GM12864 (cell line): ENCODE measurements at regions not wholly inside any gene's neighbourhood (a gene's known extent, or its start where the extent isn't known, plus 50 kb on each side); places are given as distances from the start of the nearest gene placed in this dataset.
"Not testable (repeated sequence)": the region's sequence is repeated elsewhere in the genome, so short reads cannot be mapped to it uniquely, and the experiment has no call there.

Source experiments
- DNase-seq: peaks from one replicate; pipeline ENCODE4 v3.0.0-alpha.2; 2011; ENCODE audit warnings: low read depth
- H3K4me3 ChIP-seq: 2 replicates; pipeline ENCODE4 v1.5.1; 2011; ENCODE audit warnings: mild to moderate bottlenecking, low read depth, low read length, control low read depth
- TF ChIP-seq, protein P1 (sequence below): IDR thresholded peaks from 2 replicates; pipeline ENCODE4 v1.5.1; 2011; ENCODE audit warnings: low read depth, mild to moderate bottlenecking, moderate library complexity, low read length, control low read depth, inconsistent platforms; ENCODE audit errors: missing control alignments

DNA sequence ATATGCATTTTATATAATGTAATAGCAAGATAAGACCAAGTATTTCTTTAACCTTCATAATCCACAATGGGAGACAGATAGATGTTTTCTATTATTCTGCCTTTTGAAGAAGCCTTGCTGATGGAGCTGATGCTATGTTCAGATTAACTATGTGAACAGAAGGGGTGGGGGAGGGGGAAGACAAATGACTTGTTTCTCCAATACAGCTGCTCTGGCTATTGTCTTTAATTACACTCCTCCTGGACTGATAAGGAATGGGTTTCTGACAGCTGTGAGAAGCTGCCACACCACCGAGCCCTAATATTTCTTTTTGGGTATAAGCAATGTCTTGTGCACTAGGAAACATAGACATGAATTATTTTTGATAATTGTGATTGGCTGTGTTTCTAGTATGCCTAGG, 62.0 kb downstream of the CAVIN4 start:
- TF ChIP-seq, protein P1, sequence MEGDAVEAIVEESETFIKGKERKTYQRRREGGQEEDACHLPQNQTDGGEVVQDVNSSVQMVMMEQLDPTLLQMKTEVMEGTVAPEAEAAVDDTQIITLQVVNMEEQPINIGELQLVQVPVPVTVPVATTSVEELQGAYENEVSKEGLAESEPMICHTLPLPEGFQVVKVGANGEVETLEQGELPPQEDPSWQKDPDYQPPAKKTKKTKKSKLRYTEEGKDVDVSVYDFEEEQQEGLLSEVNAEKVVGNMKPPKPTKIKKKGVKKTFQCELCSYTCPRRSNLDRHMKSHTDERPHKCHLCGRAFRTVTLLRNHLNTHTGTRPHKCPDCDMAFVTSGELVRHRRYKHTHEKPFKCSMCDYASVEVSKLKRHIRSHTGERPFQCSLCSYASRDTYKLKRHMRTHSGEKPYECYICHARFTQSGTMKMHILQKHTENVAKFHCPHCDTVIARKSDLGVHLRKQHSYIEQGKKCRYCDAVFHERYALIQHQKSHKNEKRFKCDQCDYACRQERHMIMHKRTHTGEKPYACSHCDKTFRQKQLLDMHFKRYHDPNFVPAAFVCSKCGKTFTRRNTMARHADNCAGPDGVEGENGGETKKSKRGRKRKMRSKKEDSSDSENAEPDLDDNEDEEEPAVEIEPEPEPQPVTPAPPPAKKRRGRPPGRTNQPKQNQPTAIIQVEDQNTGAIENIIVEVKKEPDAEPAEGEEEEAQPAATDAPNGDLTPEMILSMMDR: no peak
- no peak for DNase-seq
- H3K4me3 ChIP-seq: no peak overlapping the region

DNA sequence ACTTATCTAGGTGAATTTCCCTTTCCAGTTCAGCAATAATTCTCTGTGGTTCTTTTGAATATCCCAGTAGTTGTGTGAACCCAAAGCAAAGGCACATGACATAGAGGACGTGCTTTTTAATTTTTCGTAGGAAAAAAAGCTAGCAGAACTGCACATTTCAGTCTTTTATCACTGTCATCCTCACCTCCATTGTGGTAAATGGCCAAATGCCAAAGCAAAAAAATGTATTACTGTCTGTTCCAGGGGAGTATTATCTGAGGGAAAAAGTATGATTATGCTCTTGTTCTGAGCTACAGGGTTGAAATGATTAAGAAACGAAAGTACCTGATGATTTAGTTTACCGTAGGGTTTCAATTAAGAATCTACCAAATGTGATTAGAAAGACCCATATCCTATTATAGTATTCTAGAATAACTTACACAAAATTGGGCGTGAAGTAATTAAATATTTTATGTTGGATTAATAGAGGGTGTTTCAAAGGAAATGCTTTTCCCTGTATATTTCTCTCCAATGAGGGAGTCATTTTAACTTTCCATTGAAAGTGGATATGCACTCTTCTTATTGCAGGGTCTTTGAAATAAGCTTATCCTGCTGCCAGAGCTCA, 62.7 kb downstream of the CAVIN4 start:
- DNase-seq: no peak
- TF ChIP-seq, protein P1: no peak

DNA sequence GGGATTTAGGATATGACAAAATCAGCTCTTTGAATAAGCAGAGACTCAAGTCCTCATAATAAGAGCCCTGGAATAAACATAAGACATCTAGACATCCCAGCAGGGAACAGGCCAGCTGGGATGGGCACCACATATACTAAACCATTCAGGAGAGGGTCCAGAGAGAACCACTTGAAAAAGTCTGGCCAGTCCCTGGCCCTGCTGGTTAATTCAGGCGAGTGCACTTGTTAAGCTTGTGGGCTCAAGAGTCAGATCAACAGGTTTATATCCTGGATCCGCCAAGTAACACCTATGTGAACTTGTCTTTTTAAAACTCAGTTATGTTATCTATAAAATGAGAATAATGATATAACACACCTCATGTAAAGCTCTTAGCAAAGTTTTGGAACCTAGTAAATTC, 63.3 kb downstream of the CAVIN4 start:
- TF ChIP-seq, protein P1: no peak
- no peak for DNase-seq
- no peak overlapping the region for H3K4me3 ChIP-seq

More for the DNA sequence above, 62.7 kb downstream of the CAVIN4 start:
- no peak overlapping the region for H3K4me3 ChIP-seq

DNA sequence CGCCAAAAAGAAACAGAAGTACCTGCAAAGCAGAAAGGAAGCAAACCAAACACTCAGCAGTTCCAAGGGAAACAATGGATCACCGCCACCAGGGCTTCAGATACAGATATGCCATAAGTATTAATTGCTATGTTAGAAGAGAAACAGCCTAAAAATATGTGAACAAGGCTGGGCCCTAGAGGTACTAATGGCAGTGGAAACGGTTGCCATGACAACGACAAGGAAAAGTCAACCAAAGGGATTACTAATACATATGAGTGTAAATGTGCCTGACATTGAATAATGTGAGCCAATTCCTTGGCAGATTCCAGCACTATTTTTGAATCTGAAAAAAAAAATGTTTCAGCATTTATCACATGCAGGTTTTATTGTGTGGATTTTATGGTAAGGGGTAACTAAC, 75.0 kb downstream of the CAVIN4 start:
- TF ChIP-seq, protein P1: no peak
- no peak overlapping the region for H3K4me3 ChIP-seq
- DNase-seq: no peak

DNA sequence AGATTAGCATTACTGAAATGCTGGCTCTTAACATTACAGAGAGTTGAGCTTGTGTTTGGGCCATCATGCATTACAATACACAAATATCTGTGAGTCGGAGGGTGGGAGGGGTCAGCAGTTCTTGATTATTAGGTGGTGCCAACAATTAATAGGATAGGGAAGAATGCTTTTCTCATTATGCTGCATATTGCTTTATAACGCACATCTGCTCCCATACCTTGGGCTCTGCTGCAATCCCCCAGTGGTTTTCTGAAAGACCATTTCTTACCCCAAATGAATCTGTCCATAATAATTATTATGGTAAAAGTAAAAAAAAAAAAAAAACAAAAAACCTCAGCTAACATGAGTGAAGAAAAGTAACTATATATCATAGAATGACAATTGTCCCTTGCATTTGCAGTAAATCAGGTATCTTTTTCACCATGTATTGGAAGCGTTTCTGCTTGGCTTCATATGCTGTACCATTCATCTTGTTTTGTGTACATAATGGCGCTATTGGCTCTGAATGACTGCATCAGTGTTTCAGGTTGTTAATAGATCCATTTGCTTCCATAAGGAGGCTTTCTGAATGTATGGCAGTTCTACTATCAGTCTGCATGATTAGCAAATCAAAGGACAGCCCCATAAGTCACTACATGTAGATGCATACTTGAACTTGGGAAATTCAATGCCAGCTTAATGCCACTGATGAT, 75.9 kb downstream of the CAVIN4 start:
- no peak overlapping the region for H3K4me3 ChIP-seq
- DNase-seq: no peak
- TF ChIP-seq, protein P1: no peak

DNA sequence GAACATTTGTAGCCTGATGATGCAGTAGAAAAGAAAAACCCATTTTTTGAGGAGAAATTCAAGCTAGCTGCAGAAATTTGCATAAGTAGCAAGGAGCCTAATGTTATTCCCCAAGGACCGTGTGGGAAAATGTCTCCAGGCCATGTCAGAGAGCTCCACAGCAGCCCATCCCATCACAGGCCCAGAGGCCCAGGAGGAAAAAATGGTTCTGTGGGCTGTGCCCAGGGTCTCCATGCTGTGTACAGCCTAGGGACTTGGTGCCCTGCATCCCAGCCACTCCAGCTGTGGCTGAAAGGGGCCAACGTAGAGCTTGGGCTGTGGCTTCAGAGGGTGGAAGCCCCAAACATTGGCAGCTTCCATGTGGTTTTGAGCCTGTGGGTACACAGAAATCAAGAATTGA, 79.0 kb downstream of the CAVIN4 start:
- DNase-seq, H3K4me3 ChIP-seq: not testable (repeated sequence)

DNA sequence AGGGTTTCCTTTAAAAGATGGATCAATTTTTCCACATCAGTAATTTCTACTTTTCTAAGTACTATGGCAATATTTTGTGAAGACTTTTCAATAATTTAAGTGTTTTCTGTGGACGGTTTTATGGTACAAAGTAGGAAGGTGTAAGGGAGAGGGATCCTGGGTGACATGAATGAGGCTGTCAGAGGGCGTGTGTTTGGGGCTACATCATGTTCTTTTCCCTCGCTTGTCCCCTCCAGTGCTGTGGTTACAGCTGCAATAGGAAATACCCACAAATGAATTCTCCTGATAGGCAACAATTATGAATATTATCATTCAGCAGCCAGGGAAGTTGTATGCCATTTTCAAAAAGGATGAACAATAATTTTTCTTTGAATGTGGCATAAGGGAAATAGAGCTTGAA, 83.8 kb downstream of the CAVIN4 start:
- no peak for DNase-seq
- H3K4me3 ChIP-seq: no peak overlapping the region
- TF ChIP-seq, protein P1: no peak
